HCT116 (cell line): ENCODE measurements at regions not wholly inside any gene's neighbourhood (a gene's known extent, or its start where the extent isn't known, plus 50 kb on each side); places are given as distances from the start of the nearest gene placed in this dataset.

Source experiments
- ATAC-seq: fragments of 200-7000 bp; cut with Tn5 transposase; 2 replicates; pipeline ENCODE4 v1.9.1; 2020; ENCODE audit warnings: mild to moderate bottlenecking, moderate library complexity
- BruUV-seq: library from RNA; stranded (reverse); fragments of 400-500 nt; replicated peaks from 2 replicates; lab custom pipeline; 2021; lab: Mats Ljungman, UMichigan
- CTCF ChIA-PET: fragments of 300-600 bp; sonication (Branson Sonifier 250); formaldehyde crosslinking; loops from one replicate; lab custom pipeline; 2021; ENCODE audit warnings: antibody characterized with exemption; lab: Charles Lee
- POLR2A ChIA-PET: fragments of 300-600, 350-600 bp; sonication (Branson Sonifier 250); formaldehyde crosslinking; loops from one replicate; lab custom pipeline; 2021; ENCODE audit warnings: antibody characterized with exemption; lab: Charles Lee
- RAD21 ChIA-PET, 2 experiments: fragments of 300-600 bp; sonication (Branson Sonifier 250); formaldehyde crosslinking; loops; one replicate each; lab custom pipeline; 2023; ENCODE audit warnings: low total read pairs in 2 of 2; ENCODE audit not compliant: uncharacterized antibody in 2 of 2, unreplicated experiment in 2 of 2, low non-redundant PET in 1 of 2; lab: Charles Lee
- DNase-seq: peaks from one replicate; pipeline ENCODE4 v3.0.0-alpha.2; 2010; ENCODE audit warnings: low read depth, low spot score
- H2AFZ ChIP-seq: fragments of 200-600 bp; shearing (Covaris generic), sonication (generic); 2 replicates; pipeline ENCODE4 v1.6.1; 2017; ENCODE audit warnings: low read depth, mixed run types, mixed read lengths, antibody characterized with exemption, low read length; ENCODE audit not compliant: poor library complexity, severe bottlenecking
- H3K27ac ChIP-seq: 2 replicates; pipeline ENCODE4 v1.5.1; 2012; ENCODE audit warnings: low read depth, low read length
- H3K27me3 ChIP-seq: fragments of 200-600 bp; sonication (generic); 2 replicates; pipeline ENCODE4 v1.6.1; 2016; ENCODE audit warnings: mixed run types, low read length, mixed read lengths; ENCODE audit not compliant: insufficient read depth
- H3K36me3 ChIP-seq, 2 experiments: fragments of 200-500 bp in 1 of 2; fragments of 200-600 bp in 1 of 2; sonication (Bioruptor generic) in 1 of 2; sonication (generic) in 1 of 2; 2 replicates each; pipeline versions ENCODE4 v1.5.1 to v1.6.1; 2014 to 2016; ENCODE audit warnings: low read length in 2 of 2, inconsistent platforms in 1 of 2, mixed read lengths in 1 of 2, mixed run types in 1 of 2; ENCODE audit not compliant: insufficient read depth in 2 of 2, control insufficient read depth in 1 of 2
- H3K4me1 ChIP-seq, 2 experiments: fragments of 200-600 bp in 1 of 2; sonication (generic) in 1 of 2; 2 replicates each; pipeline versions ENCODE4 v1.5.1 to v1.6.1; 2012 to 2017; ENCODE audit warnings: low read length in 2 of 2, inconsistent platforms in 1 of 2, mild to moderate bottlenecking in 1 of 2, mixed read lengths in 1 of 2, mixed run types in 1 of 2, moderate library complexity in 1 of 2; ENCODE audit not compliant: insufficient read depth in 2 of 2, control insufficient read depth in 1 of 2
- H3K4me2 ChIP-seq: fragments of 200-600 bp; sonication (generic); 2 replicates; pipeline ENCODE4 v1.6.1; 2017; ENCODE audit warnings: mixed run types, low read length, mixed read lengths
- H3K4me3 ChIP-seq, 2 experiments: fragments of 200-600 bp in 1 of 2; sonication (generic) in 1 of 2; replicated peaks in 1 of 2; 2 replicates each; pipeline ENCODE4 v1.5.1; 2011 to 2016; ENCODE audit warnings: low read length in 2 of 2, control low read depth in 1 of 2, low read depth in 1 of 2, mild to moderate bottlenecking in 1 of 2, mixed read lengths in 1 of 2, mixed run types in 1 of 2
- H3K79me2 ChIP-seq: fragments of 200-600 bp; sonication (generic); 2 replicates; pipeline ENCODE4 v1.6.1; 2017; ENCODE audit warnings: mild to moderate bottlenecking, mixed run types, low read length, moderate library complexity, mixed read lengths; ENCODE audit not compliant: insufficient read depth
- H3K9ac ChIP-seq: fragments of 200-600 bp; sonication (generic); 2 replicates; pipeline ENCODE4 v1.6.1; 2016; ENCODE audit warnings: low read length, mixed read lengths
- H3K9me2 ChIP-seq: fragments of 200-600 bp; sonication (generic), shearing (Covaris generic); 2 replicates; pipeline ENCODE4 v1.6.1; 2017; ENCODE audit warnings: mixed run types, mild to moderate bottlenecking, moderate library complexity; ENCODE audit not compliant: insufficient read depth
- H3K9me3 ChIP-seq, 2 experiments: fragments of 200-500 bp in 1 of 2; fragments of 200-600 bp in 1 of 2; sonication (Bioruptor generic) in 1 of 2; sonication (generic) in 1 of 2; 2 replicates each; pipeline ENCODE4 v1.6.1; 2014 to 2017; ENCODE audit warnings: low read length in 2 of 2, mixed read lengths in 2 of 2, inconsistent platforms in 1 of 2, low read depth in 1 of 2, mild to moderate bottlenecking in 1 of 2, mixed run types in 1 of 2, moderate library complexity in 1 of 2; ENCODE audit not compliant: control insufficient read depth in 1 of 2, insufficient read depth in 1 of 2
- H4K20me1 ChIP-seq: fragments of 200-600 bp; sonication (generic), shearing (Covaris generic); 2 replicates; pipeline ENCODE4 v1.6.1; 2017; ENCODE audit warnings: mixed run types, mild to moderate bottlenecking, moderate library complexity; ENCODE audit not compliant: insufficient read depth
- ATF3 ChIP-seq: IDR thresholded peaks from 2 replicates; pipeline ENCODE4 v1.6.1; 2012
- ELF1 ChIP-seq: IDR thresholded peaks from 2 replicates; pipeline ENCODE4 v1.6.1; 2012; ENCODE audit warnings: low read depth, borderline replicate concordance
- RAD21 ChIP-seq: IDR thresholded peaks from 2 replicates; pipeline ENCODE4 v1.6.1; 2012; ENCODE audit warnings: low read depth, mild to moderate bottlenecking
- REST ChIP-seq: IDR thresholded peaks from 2 replicates; pipeline ENCODE4 v1.6.1; 2012; ENCODE audit warnings: low read depth
- SIN3A ChIP-seq: IDR thresholded peaks from 2 replicates; pipeline ENCODE4 v1.6.1; 2012; ENCODE audit warnings: low read depth
- SP1 ChIP-seq: IDR thresholded peaks from 2 replicates; pipeline ENCODE4 v1.6.1; 2012; ENCODE audit warnings: low read depth
- TCF7L2 ChIP-seq: IDR thresholded peaks from 2 replicates; pipeline ENCODE4 v1.7.0; 2011; ENCODE audit warnings: borderline replicate concordance, inconsistent platforms; ENCODE audit not compliant: insufficient read depth, insufficient read length; ENCODE audit errors: extremely low read depth
- YY1 ChIP-seq: IDR thresholded peaks from 2 replicates; pipeline ENCODE4 v1.6.1; 2011; ENCODE audit warnings: low read length, low read depth, moderate library complexity, mild to moderate bottlenecking; ENCODE audit not compliant: insufficient replicate concordance; ENCODE audit errors: extremely low read depth
- ZNF274 ChIP-seq: fragments of 200-500 bp; sonication (Bioruptor generic); IDR thresholded peaks from 2 replicates; pipeline ENCODE4 v1.6.1; 2014; ENCODE audit warnings: mild to moderate bottlenecking, low read depth, low read length, inconsistent platforms
- intact Hi-C: fragments of 100-400 bp; cut with micrococcal nuclease; formaldehyde crosslinking; loops from 2 replicates; pipeline ENCODE4 v1.10.0; 2022

DNA sequence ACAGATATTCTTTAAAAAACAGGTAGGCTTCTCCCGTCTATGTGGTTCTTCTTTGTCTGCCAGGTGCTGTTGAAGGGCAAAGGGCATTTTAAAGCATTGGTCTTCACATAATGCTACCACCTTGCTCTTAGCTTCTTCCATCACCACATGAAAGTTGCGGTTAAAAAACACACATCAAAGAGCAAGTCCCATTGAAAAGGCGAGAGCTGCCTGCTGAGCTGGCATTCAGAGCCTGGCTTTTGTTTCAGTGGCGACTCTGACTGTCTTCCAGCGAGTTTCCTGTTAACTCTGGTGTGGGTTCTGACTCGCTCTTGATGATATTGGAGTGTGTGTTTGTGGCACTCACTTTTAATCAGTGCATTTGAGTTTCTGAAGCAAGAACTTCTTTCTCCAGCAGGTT lies 624.9 kb upstream of the FANCL start:
- Histone ChIP-seq H3K9me3 (no peaks in the 10 kb centered on the region), H3K79me2 (no peaks in the 10 kb centered on the region), H3K4me3 (no peak overlapping the region), H3K27ac (no peak overlapping the region), H3K9ac (no peak overlapping the region), H4K20me1 (no peaks in the 10 kb centered on the region), H3K4me2 (no peak overlapping the region), H3K27me3 (peaks cover 4% of the 10 kb centered on the region; the same call in 1 of the 2 replicates), H3K36me3 (no peaks in the 10 kb centered on the region), H3K4me1 (no peaks in the 10 kb centered on the region), H3K9me2 (no peaks in the 10 kb centered on the region), H2AFZ (no peak overlapping the region)
- ATAC-seq: no peak
- ChIA-PET POLR2A (no interaction called here), CTCF (no interaction called here), RAD21 (no interaction called here)
- intact Hi-C loops: loop anchor here (5.0 kb wide), 1 partner anchor 959 kb away; no protein-coding TSS in a partner anchor
- BruUV-seq: no TSS peak
- TF ChIP-seq ELF1 (no peak), ZNF274 (no peak), YY1 (no peak), ATF3 (no peak), SP1 (no peak)
- DNase-seq: no peak

DNA sequence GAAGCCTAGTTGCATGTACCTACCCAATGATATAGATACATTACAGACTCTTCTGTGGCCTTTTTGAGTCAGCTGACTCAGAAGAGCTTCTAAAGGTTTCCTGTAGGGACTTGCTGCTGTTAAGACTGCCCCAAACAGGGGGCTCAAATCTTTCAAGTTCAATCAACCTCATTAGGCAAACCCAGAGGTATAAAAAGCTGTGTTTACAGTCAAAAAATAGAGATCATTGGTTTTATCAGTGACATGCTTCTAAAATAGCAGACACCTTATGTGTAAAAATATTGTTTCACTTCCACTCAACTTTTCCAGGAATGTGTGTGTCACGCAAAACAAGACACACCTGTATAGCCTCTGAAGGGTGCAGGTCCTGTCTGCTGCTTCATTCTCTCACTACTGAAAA lies 624.3 kb upstream of the FANCL start:
- no peaks in the 10 kb centered on the region for H3K79me2 ChIP-seq
- RAD21 ChIA-PET: no interaction called here
- no peaks in the 10 kb centered on the region for H3K9me2 ChIP-seq
- H4K20me1 ChIP-seq: no peaks in the 10 kb centered on the region
- intact Hi-C loops: loop anchor here (5.0 kb wide), 1 partner anchor 958 kb away; no protein-coding TSS in a partner anchor
- CTCF ChIA-PET: no interaction called here
- TF ChIP-seq RAD21: no peak
- no peak for TF ChIP-seq ELF1
- no peak for TF ChIP-seq SIN3A
- no peak for TF ChIP-seq ZNF274
- TF ChIP-seq REST: no peak
- TF ChIP-seq TCF7L2: no peak
- H3K4me1 ChIP-seq: no peaks in the 10 kb centered on the region
- no peak overlapping the region for H3K27ac ChIP-seq
- BruUV-seq: no TSS peak
- H3K4me3 ChIP-seq: no peak overlapping the region
- no peak overlapping the region for H3K9ac ChIP-seq
- H3K27me3 ChIP-seq: peaks cover 4% of the 10 kb centered on the region; the same call in 1 of the 2 replicates
- ATAC-seq (no peak), DNase-seq (no peak)
- H3K36me3 ChIP-seq: no peaks in the 10 kb centered on the region
- H3K4me2 ChIP-seq: no peak overlapping the region
- no peak overlapping the region for H2AFZ ChIP-seq
- H3K9me3 ChIP-seq: no peaks in the 10 kb centered on the region
- POLR2A ChIA-PET: no interaction called here
